Activated naive CD4-positive, alpha-beta T cell (primary cell): ENCODE measurements at regions not wholly inside any gene's neighbourhood (a gene's known extent, or its start where the extent isn't known, plus 50 kb on each side); places are given as distances from the start of the nearest gene placed in this dataset.

Source experiments
- DNase-seq, 4 experiments: peaks; one replicate each; lab custom pipeline; 2025; lab: John Stamatoyannopoulos, UW

DNA sequence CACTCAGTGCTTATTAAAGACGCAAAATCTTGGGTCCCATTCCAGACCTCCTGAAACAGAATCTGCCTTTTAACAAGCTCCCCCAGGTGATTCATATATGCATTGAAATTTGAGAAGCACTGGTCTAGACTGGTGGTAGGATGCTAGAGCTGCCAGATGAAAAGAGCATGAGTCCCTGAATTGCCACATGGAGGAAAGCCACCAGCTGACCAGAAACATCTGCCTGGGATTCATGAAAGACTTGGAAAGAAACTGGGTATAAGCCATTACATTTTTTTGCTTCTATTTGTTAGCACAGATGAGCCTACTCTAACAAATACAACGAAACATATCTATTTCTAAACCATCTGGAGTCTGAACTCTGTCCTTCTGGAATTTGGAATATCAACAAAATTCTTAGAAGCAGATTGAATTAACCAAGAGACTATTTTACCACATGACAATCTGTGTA lies 228.9 kb downstream of the RBM43 start:
- DNase-seq: no peak

DNA sequence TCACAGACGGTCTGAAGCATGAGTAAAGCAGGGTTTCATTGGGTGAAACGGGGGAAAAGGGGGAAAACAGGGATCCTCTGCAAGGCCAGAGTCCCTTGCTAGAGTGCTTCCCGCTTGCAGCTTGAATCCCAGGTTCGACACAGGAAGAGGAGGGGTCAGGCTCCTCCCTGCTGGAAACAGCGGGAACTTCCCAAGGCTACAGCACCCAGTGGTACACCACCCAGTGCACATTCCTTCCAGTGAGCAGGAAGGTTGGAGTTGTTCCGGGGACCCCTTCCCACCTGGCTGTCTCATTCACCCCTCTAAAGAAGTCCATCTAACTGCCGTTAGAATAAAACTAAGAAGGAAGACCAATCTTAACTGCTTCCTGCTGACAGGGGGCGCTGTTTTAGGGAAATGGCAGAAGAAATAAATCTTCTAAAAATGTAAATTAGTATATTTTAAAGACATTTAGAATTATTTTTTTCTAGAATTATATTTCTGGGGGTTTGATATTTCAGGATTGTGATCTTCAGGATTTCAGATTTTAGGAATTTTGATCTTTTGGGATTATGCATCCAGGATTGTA lies 230.9 kb downstream of the RBM43 start:
- DNase-seq: no peak

DNA sequence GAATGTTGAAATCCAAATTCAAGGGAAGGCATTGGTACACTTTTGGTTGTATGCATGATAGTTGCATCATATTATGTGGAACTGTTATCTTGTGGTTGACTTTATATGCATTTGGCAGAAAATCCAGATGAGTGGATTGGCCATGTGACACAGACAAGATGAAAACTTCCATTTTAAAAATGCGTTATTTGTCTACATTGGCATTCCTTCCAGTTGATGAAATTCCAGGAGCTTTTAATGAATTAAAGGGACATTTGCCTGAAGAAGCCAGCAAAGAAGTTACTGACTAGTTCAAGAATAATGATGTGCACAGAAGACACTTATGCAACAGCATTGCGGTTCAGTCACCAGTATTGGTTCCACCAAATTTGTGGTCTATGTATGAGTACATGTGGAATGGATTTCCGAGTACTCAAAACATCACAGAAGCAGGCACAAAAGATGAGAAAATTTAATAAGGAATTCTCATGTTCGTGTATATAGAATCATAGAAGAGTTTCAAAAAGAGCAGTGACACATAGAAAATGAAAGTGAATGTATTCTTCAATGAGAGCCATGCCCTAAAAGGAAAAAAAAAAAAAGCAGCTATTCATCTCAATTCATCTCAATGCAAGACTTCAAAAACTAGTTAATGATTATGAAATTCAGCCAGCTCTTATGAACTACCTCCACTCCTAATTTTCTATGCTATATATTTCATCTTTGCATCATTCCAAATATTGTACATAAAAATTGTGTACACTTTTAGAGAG lies 232.1 kb downstream of the RBM43 start:
- no peak for DNase-seq

DNA sequence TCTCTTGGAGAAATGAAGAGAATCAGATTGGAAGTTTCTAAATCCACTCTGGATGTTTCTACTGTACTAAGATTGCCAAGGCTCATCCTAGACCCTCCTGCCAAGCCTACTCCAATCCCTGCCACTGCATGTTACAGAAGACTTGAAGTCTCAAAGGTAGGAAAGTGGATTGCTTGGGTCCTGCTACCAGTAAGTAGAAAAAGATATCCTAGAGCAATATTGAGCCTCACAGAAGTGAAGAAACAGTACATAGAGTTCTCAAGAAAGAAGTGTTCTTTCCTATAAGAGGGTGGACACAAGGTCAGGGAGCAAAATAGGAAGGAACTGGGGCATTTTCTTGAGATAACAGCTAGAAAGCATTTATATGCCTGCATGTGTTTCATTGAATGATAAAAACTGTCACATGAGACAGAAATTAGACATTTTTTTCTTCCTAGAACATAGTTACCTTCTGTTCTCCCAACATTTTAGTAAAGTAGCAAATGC lies 232.9 kb downstream of the RBM43 start:
- no peak for DNase-seq

DNA sequence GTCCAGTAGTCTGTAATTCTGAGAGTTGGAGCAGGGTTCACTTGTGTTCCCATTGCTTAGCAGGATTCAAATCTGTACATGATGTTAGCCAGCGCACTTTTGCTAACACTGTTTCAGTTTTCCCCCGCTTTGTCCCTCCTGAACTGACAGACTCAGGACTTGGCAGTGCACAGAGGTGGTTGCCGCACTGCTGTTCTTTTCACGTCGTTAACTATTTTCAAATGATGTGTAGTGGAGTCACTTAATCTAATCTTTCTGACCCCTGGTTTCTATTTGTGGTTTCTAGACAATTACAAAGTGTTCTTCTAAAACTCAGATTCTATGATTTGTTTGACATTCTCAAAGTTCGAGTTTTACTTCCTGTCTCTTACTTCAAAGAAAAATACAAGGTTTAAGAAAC lies 234.5 kb downstream of the RBM43 start:
- DNase-seq: no peak

DNA sequence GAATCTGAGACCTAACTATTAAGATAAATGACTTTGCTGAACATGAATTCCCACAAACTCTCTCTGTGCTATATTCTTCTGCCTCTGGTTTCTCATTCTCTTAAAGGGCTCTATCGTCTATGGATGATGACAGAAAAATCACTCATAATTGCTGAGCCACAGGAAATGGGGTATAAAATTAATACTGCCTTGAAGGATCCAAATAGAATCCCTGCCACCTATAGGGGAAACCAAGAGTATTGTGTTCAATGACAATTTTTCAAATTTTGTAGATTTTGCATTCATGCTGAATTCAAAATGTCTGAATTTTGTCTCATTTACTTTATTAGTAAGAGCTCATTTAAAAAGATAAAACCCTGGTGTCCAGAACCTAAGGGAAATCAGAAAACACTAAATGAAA lies 235.8 kb downstream of the RBM43 start:
- no peak for DNase-seq

DNA sequence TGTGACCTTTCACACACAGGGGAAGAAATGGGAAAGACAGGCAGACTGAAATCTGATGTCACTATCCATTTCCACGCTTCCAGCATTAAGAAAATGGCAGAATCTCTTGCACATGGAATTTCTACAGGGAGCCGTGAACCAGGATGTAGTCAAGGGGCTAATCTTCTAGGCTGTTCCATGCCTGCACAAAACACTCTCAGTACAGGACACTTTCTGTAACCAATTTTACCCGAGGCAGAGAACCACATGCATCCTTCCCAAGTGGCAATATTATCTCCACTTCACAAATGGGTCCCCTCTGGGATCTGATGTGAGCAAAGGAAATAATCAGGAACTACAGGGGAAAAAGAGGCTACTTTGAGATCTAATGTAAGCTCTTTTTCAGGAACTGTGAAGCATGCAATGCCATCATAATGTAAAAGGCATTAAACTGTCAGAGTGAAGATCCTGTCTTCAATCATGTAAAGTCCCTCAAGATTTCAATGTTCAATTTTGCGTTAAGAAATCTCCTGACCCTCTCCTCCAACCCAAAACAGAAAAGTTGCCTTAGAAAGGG lies 236.9 kb downstream of the RBM43 start:
- DNase-seq: no peak

DNA sequence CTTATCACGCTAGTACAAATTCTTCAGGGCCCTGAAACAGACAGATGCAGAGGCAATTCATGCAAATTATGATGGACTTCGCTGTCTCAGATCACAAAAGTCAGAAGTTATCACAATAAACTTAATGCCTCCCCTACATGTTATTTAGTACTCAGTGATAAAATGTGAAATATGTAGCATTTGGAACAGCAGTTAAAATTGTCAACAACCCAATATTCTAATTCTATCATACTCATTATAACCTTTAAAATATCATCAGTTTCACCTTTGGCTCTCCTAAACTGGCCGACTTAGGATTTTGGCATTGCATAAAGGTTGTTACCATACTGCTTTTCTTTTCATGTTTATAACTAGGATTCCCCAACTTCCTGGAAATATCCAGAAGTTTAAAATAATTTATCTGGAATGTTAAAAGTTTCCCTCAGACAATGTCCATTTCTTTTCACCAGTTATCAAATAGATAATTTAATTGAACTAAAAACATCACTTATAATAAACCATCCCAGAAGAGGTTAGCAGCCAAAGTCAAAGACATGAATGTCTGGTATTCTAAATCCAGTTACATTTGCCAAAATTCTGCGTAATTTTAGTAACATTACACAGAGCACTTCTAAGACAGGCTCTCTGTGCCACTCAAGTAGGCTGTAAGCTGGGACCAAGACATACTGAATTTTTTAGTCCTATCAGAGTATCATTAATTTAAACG lies 239.8 kb downstream of the RBM43 start:
- no peak for DNase-seq

DNA sequence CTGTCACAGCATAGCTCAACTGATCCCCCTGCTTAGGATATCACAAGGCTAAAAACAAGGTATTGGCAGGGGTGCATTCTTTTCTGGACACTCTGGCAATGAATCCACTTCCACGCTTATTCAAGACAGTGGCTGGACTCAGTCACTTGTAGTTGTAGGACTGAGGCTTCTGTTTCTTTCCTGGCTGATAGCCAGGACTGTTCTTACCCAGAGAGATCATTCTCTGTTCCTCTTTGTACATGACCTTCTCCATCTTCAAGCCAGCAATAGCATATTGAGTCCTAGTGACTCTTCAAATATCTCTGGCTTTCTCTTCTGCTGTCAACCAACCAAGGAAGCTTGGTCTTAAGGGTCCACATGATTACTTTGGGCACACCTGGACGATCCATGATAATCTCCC lies 241.3 kb downstream of the RBM43 start:
- no peak for DNase-seq

DNA sequence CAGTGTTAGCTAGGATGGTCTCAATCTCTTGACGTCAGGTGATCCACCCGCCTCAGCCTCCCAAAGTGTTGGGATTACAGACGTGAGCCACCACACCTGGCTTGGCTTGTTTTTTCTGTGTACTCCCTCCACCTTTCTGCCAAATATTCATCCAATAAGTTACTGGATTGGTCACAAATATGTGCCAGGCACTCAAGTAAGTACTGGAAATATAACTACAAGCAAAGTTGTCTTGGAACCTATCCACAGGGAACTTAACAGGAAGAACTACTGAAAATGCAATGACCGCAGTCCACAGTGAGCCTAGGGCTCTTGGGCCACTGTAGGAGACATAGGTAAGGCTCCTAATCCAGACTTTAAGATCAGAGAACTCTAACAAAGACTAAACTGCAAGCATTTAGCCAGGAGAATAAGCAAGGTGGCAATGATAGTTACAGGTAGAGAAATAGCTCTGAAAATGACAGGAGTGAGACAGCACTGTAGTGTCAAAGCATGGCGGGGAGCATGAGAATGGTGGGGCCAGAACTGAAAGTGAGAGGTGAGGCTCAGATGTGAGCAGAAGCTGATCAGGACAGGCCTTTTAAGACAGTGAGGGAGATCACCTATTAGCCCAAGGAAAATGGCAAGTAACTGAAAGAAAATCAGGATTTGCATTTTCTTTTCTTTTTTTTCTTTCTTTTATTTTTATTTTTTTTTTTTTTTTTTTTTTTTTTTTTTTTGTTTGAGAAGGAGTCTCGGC lies 252.1 kb downstream of the RBM43 start:
- DNase-seq: no peak

DNA sequence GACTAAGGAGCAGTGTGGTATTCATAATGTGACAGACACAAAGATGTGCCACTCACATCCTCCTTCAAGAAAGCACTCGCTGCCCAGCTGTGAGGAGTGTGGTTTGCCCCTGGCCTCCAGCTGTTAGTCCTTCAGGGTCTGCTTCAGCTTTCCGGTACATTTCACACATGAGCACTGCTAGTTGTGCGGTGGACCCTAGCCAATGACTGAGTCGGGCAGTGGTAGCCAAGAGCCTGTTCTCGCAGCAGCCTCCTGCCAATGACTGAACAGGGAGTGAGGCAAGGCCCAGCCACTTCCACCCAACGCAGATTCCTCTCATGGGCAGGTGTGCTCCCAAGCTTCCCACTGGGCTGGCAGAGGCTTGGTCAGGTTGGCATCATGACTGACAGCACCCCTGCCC lies 254.3 kb downstream of the RBM43 start:
- no peak for DNase-seq

DNA sequence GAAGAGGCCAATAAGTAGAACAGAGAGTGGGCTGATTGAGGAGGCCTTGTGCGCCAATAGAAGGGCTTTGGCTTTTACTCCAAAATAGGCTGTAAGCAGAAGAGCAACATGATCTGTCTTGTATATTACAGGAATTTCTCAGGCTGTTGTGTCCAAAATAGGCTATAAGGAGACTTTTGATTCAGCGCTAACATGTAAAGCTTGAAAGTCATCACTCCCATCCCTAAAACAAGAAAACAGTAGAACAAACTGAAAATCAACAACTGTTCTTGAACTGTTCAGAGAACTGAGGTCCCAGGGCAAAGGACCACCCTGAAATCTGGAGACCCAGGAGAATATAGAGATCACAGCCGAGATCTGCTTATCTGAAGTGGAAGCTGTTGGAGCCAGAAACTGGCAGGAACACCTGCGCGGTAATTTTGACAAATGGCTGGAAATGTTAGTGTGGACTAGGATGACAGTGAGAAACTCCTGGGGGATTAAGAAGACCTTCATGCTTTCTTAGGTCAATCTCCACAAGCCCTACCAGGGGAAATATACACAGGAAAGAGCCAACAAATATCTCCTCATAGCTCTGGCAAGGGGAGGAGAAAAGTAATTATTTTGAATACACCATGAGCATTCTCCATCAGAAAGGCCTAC lies 258.6 kb downstream of the RBM43 start:
- DNase-seq: no peak

DNA sequence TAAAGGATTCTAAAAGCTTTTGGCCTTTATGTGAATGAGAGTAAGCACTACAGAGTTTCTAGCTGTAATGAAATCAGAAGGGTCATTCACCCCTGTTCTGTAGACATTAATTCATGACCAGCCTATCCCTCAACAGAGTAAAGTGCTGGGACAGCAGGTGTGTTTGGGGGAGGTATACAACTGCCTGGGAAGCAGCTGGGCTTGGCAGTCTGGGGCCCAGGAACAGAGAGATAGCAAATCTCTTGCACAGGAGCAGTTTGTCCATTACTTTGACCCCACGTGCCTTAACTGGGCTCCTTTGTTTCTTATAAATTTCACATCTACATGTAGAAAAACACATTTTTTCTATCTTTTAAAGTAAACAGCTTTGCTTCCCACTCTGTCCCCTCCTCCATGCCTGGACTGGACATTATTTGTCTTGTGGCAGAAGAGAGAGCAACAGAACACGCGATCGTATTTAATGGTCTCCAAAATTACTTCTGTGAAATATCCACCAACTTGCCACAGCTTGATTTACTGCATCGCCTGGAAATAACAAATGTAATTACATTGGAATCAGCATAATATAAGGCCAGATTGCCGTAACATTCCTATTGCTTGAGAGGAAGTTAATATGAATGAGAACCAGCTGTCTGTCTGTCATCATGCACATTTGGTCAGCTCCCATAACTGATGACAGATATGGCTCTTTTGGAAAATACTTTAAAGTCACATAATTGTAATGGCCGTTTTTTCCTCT lies 263.8 kb downstream of the RBM43 start:
- no peak for DNase-seq

DNA sequence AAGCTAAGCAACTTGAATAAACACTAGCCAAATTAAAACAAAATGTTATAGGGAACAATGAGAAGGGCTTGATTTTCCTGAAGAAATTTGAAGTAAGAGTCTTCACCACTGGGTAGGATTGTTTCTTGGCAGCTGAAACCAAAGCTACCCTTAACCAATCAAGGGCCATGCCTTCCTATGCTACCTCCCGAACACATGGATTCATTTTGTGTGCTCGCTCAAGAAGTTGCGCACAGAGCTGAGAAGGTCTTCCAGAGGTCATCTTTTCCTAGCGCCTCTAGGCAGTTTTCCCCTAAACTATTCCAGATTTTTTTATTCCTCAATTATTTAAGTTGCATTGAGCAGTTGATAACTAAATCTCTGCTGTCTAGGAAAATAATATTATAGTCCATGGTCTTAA lies 264.6 kb downstream of the RBM43 start:
- no peak for DNase-seq

DNA sequence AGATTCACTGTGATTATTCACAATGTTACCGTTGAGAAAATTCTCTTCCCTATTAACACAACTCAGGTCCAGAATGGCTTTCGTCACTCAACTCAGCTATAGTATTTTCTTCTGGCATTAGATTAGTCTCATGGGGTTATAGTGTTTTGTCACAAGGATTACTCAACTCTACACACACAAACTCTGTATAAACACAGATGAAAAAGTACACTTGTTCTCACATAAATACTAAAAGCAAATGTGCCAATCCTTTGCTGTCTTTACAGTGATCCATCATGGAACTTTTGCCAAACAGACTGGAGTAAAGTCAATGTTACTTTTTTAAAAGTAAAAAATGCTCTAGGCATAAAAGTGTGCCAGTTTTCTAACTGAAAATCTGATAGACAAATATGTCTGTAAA lies 267.6 kb downstream of the RBM43 start:
- DNase-seq: no peak

DNA sequence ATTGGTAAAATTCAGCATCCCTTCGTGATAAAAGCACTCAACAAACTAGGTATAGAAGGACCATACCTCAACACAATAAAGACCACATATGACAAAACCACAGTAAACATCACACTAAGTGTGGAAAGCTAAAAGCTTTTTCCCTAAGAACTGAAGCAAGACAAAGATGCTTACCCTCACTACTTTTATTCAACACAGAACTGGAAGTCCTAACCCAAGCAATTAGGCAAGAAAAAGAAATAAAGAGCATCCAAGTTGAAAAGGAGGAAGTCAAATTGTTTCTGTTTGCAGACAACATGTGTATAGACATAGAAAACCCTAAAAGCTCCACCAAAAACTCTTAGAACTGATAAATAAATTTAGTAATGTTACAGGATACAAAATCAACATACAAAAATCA lies 271.7 kb downstream of the RBM43 start:
- no peak for DNase-seq

DNA sequence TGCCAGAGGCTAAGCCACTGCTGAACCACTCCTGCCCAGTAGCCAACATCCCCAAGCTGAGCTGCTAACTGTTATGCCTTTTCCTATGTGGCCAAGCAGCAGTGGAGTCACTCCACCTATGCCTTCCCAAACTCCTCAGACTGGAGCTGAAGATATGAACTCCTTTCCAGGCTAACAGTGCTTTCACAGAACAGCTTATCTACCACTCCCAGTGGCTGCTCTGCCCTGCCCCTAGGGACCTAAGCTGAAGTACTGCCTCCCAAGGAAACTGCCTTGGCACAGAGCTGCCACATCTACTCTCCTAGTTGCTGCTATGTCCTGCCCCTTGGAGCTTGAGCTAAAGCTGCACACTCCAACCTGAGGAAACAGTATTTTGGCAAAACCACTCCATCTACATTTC lies 275.9 kb downstream of the RBM43 start:
- no peak for DNase-seq

DNA sequence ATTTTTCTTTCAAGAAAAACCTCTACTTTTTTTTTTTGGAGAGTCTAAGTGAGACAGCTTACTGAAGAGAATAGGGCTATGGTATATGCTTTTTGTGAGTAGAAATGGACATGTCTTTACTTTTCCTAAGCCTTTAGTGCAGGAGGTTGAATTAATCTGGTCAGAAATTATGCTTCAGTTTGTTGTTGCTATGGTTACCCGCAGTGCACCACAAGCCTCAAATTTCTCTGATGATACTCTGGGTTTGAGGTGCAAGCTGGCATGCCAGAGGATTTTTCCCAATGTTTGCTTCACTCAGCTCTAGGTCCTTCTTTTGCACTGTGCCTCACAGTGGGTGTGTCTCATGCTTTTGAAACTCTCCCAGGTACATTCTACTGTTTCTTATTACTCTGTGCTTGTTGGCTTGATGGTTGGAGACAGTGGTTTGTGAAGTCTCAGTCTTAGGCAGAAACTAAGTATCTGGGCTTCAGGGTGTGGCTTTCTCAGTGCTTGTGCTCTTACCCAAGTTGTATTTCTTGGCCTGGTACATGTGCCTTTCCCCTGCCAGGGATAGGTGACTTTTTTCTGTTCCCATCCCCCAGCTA lies 278.3 kb downstream of the RBM43 start:
- no peak for DNase-seq

DNA sequence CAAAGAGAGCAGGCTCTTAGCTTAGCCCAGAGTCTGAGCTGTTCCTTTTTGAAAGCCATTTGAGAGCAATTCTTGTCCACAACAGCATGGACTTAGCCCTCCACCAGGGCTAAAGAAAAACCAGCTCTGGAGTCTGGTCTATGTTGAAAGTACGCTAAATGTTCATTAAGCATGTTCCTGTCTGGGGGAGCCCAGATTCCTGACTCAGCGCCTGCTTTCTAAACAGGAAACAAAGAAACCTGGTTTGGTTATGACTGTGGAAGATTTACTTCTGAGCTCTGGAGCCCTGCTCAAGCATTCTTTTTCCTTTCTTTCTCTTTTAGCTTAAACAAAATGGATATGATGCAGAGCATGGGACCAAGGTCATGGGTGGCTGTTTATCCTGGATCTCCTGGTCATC lies 279.8 kb downstream of the RBM43 start:
- no peak for DNase-seq

DNA sequence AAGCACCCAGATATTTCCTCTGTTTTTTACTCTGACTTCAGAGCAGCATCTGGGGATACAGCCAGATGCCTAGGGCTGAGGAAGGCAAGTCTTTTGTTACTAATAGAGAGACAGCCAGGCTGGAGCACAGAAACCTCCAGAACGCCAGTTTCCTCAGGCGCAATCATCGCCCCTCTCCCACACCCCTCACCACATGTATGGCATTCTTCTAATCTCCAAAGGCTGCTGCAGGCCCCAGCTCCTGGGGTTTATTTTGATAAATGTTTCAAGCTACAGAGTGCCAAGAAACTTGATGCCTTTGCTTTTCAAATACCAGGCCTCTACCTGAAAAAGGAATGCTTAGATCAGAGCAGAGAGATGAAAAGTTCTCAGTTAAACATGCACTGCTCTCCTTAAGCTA lies 283.6 kb downstream of the RBM43 start:
- DNase-seq: no peak

DNA sequence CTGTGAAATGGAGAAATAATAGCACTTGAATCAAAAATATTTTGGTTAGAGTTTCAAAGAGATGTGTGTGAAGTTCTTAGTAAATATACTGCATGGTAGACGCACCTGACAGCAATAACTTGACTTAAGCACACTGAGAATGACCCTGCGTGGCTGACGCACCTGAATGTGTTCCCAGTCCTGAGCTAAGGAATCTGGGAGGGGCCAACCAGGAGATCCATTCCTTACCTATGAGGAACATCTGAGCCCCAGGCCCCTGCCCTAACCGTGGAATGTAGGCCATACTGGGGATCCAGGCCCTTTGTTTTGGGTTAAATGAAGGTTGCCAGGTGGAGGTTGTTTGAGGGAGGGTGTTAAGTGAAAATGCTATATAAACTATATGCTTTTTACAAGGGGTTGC lies 284.4 kb downstream of the RBM43 start:
- no peak for DNase-seq
